Esophagus mucosa (tissue), 1 donor: ENCODE measurements at regions not wholly inside any gene's neighbourhood (a gene's known extent, or its start where the extent isn't known, plus 50 kb on each side); places are given as distances from the start of the nearest gene placed in this dataset.
A peak's percentile ranks its signal among the peaks of the same experiment; 100 is the strongest.

Source experiments
- ATAC-seq: fragments of 200-7000 bp; cut with Tn5 transposase; one replicate; pipeline ENCODE4 v1.9.1; 2020
- donor health status: DM: yes; HTN: yes; CAD: no.

GRCh38 chr2:8271461-8271860, 410.4 kb upstream of the ID2 start:
- ATAC-seq = no peak

- ATAC-seq = no peak
Measured at GRCh38 chr2:8276026-8276425, 405.8 kb upstream of the ID2 start.

GRCh38 chr2:8277921-8278571, 403.8 kb upstream of the ID2 start:
- ATAC-seq = no peak

GRCh38 chr2:8278709-8279354, 403.0 kb upstream of the ID2 start:
- no peak for ATAC-seq

- ATAC-seq = no peak
Measured at GRCh38 chr2:8279506-8279905, 402.4 kb upstream of the ID2 start.

GRCh38 chr2:8281234-8281633, 400.6 kb upstream of the ID2 start:
- ATAC-seq = no peak

GRCh38 chr2:8281950-8282857, 399.7 kb upstream of the ID2 start:
- ATAC-seq = no peak

- no peak for ATAC-seq
Measured at GRCh38 chr2:8282858-8283252, 399.0 kb upstream of the ID2 start.

- ATAC-seq = no peak
Measured at GRCh38 chr2:8285081-8285480, 396.8 kb upstream of the ID2 start.

- ATAC-seq = no peak
Measured at GRCh38 chr2:8285898-8286297, 396.0 kb upstream of the ID2 start.

GRCh38 chr2:8288206-8288605, 393.6 kb upstream of the ID2 start:
- no peak for ATAC-seq

- ATAC-seq = no peak
Measured at GRCh38 chr2:8289111-8289510, 392.7 kb upstream of the ID2 start.

GRCh38 chr2:8290771-8291352, 391.0 kb upstream of the ID2 start:
- ATAC-seq = no peak

GRCh38 chr2:8296306-8296705, 385.6 kb upstream of the ID2 start:
- no peak for ATAC-seq

- no peak for ATAC-seq
Measured at GRCh38 chr2:8297376-8298231, 384.3 kb upstream of the ID2 start.

- peak; percentile 28 for ATAC-seq
Measured at GRCh38 chr2:8298783-8299182, 383.1 kb upstream of the ID2 start.

GRCh38 chr2:8300216-8300615, 381.6 kb upstream of the ID2 start:
- ATAC-seq = no peak

GRCh38 chr2:8300905-8301304, 381.0 kb upstream of the ID2 start:
- no peak for ATAC-seq

GRCh38 chr2:8303322-8303832, 378.5 kb upstream of the ID2 start:
- peak; percentile 28 for ATAC-seq

- ATAC-seq = no peak
Measured at GRCh38 chr2:8304821-8305766, 376.8 kb upstream of the ID2 start.
